ENCODE measurements at regions not wholly inside any gene's neighbourhood (a gene's known extent, or its start where the extent isn't known, plus 50 kb on each side); places are given as distances from the start of the nearest gene placed in this dataset.

GRCh38 chr2:239807568-239807967 lies 217.6 kb downstream of the NDUFA10 start:
- dilution Hi-C loops (cut with MboI; ENCODE audit: extremely low pct_ligation_motif_present, low sequenced_read_pairs), result no loop called here
- no peak overlapping the region for H3K4me3 ChIP-seq (ENCODE audit: control insufficient read depth in 2 of 3, extremely low read depth in 1 of 3, insufficient read depth in 2 of 3, low read depth in 1 of 3, low read length in 3 of 3)
- no peaks in the 10 kb centered on the region for H3K9me1 ChIP-seq (ENCODE audit: control insufficient read depth, extremely low read depth, insufficient read depth, low read length)
- no peaks in the 10 kb centered on the region for H4K20me1 ChIP-seq (ENCODE audit: control insufficient read depth, extremely low read depth, insufficient read depth, low read length)
- no peak overlapping the region for H3K27ac ChIP-seq (ENCODE audit: control insufficient read depth, insufficient read depth, low read length)
- H3K79me2 ChIP-seq (ENCODE audit: control insufficient read depth, insufficient read depth, low read length), result no peaks in the 10 kb centered on the region
- no peaks in the 10 kb centered on the region for H3K36me3 ChIP-seq (ENCODE audit: control insufficient read depth in 2 of 2, extremely low read depth in 1 of 2, insufficient read depth in 2 of 2, low read length in 2 of 2)
- H2AFZ ChIP-seq (ENCODE audit: control insufficient read depth, low read length), result no peak overlapping the region
- DNase-seq (ENCODE audit: low read depth, low spot score), result no peak
- H3K9ac ChIP-seq (ENCODE audit: control insufficient read depth, extremely low read depth, insufficient read depth, low read length), result no peak overlapping the region
- no peaks in the 10 kb centered on the region for H3K9me3 ChIP-seq (ENCODE audit: control insufficient read depth, low read depth, low read length)
- no peak for TF ChIP-seq CTCF (optimal IDR thresholded peaks at IDR 0.05 in 1 of 3, IDR thresholded peaks at IDR 0.05 in 1 of 3, conservative IDR thresholded peaks at IDR 0.05 in 1 of 3; ENCODE audit: extremely low read depth in 1 of 3, insufficient read depth in 2 of 3, low read length in 3 of 3)
- no peak overlapping the region for H3K4me2 ChIP-seq (ENCODE audit: control insufficient read depth, extremely low read depth, insufficient read depth, low read depth, low read length)
- no peaks in the 10 kb centered on the region for H3K4me1 ChIP-seq (ENCODE audit: control insufficient read depth, extremely low read depth, insufficient read depth, low read length)
- H3K27me3 ChIP-seq (ENCODE audit: control insufficient read depth, extremely low read depth, insufficient read depth, low read length), result no peaks in the 10 kb centered on the region
- FAIRE-seq, result no peak

- Histone ChIP-seq H2AFZ (ENCODE audit: control insufficient read depth, low read length) (no peak overlapping the region), H3K4me1 (ENCODE audit: control insufficient read depth, extremely low read depth, insufficient read depth, low read length) (no peaks in the 10 kb centered on the region), H3K4me2 (ENCODE audit: control insufficient read depth, extremely low read depth, insufficient read depth, low read depth, low read length) (no peak overlapping the region), H3K27ac (ENCODE audit: control insufficient read depth, insufficient read depth, low read length) (no peak overlapping the region), H3K27me3 (ENCODE audit: control insufficient read depth, extremely low read depth, insufficient read depth, low read length) (no peaks in the 10 kb centered on the region), H3K9ac (ENCODE audit: control insufficient read depth, extremely low read depth, insufficient read depth, low read length) (no peak overlapping the region), H3K9me3 (ENCODE audit: control insufficient read depth, low read depth, low read length) (no peaks in the 10 kb centered on the region), H3K4me3 (ENCODE audit: control insufficient read depth in 2 of 3, extremely low read depth in 1 of 3, insufficient read depth in 2 of 3, low read depth in 1 of 3, low read length in 3 of 3) (no peak overlapping the region), H4K20me1 (ENCODE audit: control insufficient read depth, extremely low read depth, insufficient read depth, low read length) (no peaks in the 10 kb centered on the region), H3K9me1 (ENCODE audit: control insufficient read depth, extremely low read depth, insufficient read depth, low read length) (no peaks in the 10 kb centered on the region), H3K79me2 (ENCODE audit: control insufficient read depth, insufficient read depth, low read length) (no peaks in the 10 kb centered on the region), H3K36me3 (ENCODE audit: control insufficient read depth in 2 of 2, extremely low read depth in 1 of 2, insufficient read depth in 2 of 2, low read length in 2 of 2) (no peaks in the 10 kb centered on the region)
- DNase-seq (ENCODE audit: low read depth, low spot score) (no peak), FAIRE-seq (no peak)
- dilution Hi-C loops (cut with MboI; ENCODE audit: extremely low pct_ligation_motif_present, low sequenced_read_pairs), result no loop called here
- TF ChIP-seq EZH2 (IDR thresholded peaks at IDR 0.05; ENCODE audit: low read length) (no peak), CTCF (optimal IDR thresholded peaks at IDR 0.05 in 1 of 3, IDR thresholded peaks at IDR 0.05 in 1 of 3, conservative IDR thresholded peaks at IDR 0.05 in 1 of 3; ENCODE audit: extremely low read depth in 1 of 3, insufficient read depth in 2 of 3, low read length in 3 of 3) (no peak)
Observed at GRCh38 chr2:239806758-239807434, 218.2 kb downstream of the NDUFA10 start.

Measured in keratinocyte (primary cell).